ENCODE measurements at regions not wholly inside any gene's neighbourhood (a gene's known extent, or its start where the extent isn't known, plus 50 kb on each side); places are given as distances from the start of the nearest gene placed in this dataset.

GRCh38 chr7:386385-386784 is 96.4 kb downstream of the FOXL3 start:
- H3K4me3 ChIP-seq, result no peak overlapping the region
- 89 to 90% (median 90%) methylated on average over 11 of the region's 11 CpGs for WGBS, 3 donors
- no peak overlapping the region for H3K27ac ChIP-seq
- H3K27me3 ChIP-seq, result no peaks in the 10 kb centered on the region
- H3K4me1 ChIP-seq (ENCODE audit: insufficient read depth), result no peaks in the 10 kb centered on the region
- no peaks in the 10 kb centered on the region for H3K9me3 ChIP-seq
- intact Hi-C loops (cut with DNase I), result no loop called here
- TF ChIP-seq EP300 (IDR thresholded peaks at IDR 0.05) (no peak), POLR2A (IDR thresholded peaks at IDR 0.05) (no peak), CTCF (IDR thresholded peaks at IDR 0.05) (no peak)
- no peak for DNase-seq
- H3K36me3 ChIP-seq, result no peaks in the 10 kb centered on the region

GRCh38 chr7:387132-388022 is 97.4 kb downstream of the FOXL3 start:
- 88 to 89% (median 88%) methylated on average over 35 of the region's 35 CpGs for WGBS, 3 donors
- no peaks in the 10 kb centered on the region for H3K27me3 ChIP-seq
- H3K36me3 ChIP-seq, result no peaks in the 10 kb centered on the region
- H3K4me3 ChIP-seq, result no peak overlapping the region
- no peaks in the 10 kb centered on the region for H3K4me1 ChIP-seq (ENCODE audit: insufficient read depth)
- TF ChIP-seq CTCF (IDR thresholded peaks at IDR 0.05) (no peak), POLR2A (IDR thresholded peaks at IDR 0.05) (no peak), EP300 (IDR thresholded peaks at IDR 0.05) (no peak)
- no peak overlapping the region for H3K27ac ChIP-seq
- H3K9me3 ChIP-seq, result no peaks in the 10 kb centered on the region
- intact Hi-C loops (cut with DNase I), result no loop called here
- DNase-seq, result peak in 3 of 5 donors; percentile 4 to 21 (median 7)

- H3K9me3 ChIP-seq, result no peaks in the 10 kb centered on the region
- WGBS, 3 donors, result 59 to 65% (median 64%) methylated on average over 34 to 40 of the region's 40 CpGs
- no peaks in the 10 kb centered on the region for H3K36me3 ChIP-seq
- H3K27ac ChIP-seq, result no peak overlapping the region
- H3K27me3 ChIP-seq, result no peaks in the 10 kb centered on the region
- H3K4me3 ChIP-seq, result no peak overlapping the region
- peak in 3 of 5 donors; percentile 10 to 43 (median 16) for DNase-seq
- intact Hi-C loops (cut with DNase I), result no loop called here
- TF ChIP-seq POLR2A (IDR thresholded peaks at IDR 0.05) (no peak), CTCF (IDR thresholded peaks at IDR 0.05) (no peak), EP300 (IDR thresholded peaks at IDR 0.05) (no peak)
- H3K4me1 ChIP-seq (ENCODE audit: insufficient read depth), result no peaks in the 10 kb centered on the region
Measured at GRCh38 chr7:388023-388960, 98.3 kb downstream of the FOXL3 start.

GRCh38 chr7:388961-389701 is 99.2 kb downstream of the FOXL3 start:
- no peaks in the 10 kb centered on the region for H3K4me1 ChIP-seq (ENCODE audit: insufficient read depth)
- peak in 3 of 5 donors; percentile 11 to 13 (median 13) for DNase-seq
- H3K27me3 ChIP-seq, result no peaks in the 10 kb centered on the region
- no peaks in the 10 kb centered on the region for H3K9me3 ChIP-seq
- no peak overlapping the region for H3K27ac ChIP-seq
- H3K36me3 ChIP-seq, result no peaks in the 10 kb centered on the region
- 90 to 91% (median 90%) methylated on average over 31 of the region's 31 CpGs for WGBS, 3 donors
- H3K4me3 ChIP-seq, result no peak overlapping the region
- intact Hi-C loops (cut with DNase I), result no loop called here
- TF ChIP-seq POLR2A (IDR thresholded peaks at IDR 0.05) (no peak), CTCF (IDR thresholded peaks at IDR 0.05) (no peak), EP300 (IDR thresholded peaks at IDR 0.05) (no peak)
